A673 (cell line): ENCODE measurements at regions not wholly inside any gene's neighbourhood (a gene's known extent, or its start where the extent isn't known, plus 50 kb on each side); places are given as distances from the start of the nearest gene placed in this dataset.
"Not testable (repeated sequence)": the region's sequence is repeated elsewhere in the genome, so short reads cannot be mapped to it uniquely, and the experiment has no call there.

ENCODE experiments used
- BruUV-seq: library from RNA; stranded (reverse); fragments of 400-500 nt; replicated peaks from 2 replicates; lab custom pipeline; 2021; lab: Mats Ljungman, UMichigan
- CTCF ChIA-PET: fragments of 300-600 bp; sonication (Branson Sonifier 250); formaldehyde crosslinking; loops from one replicate; lab custom pipeline; 2022; ENCODE audit warnings: antibody characterized with exemption; lab: Charles Lee
- POLR2A ChIA-PET: fragments of 300-600 bp; sonication (Branson Sonifier 250); formaldehyde crosslinking; loops from one replicate; lab custom pipeline; 2022; ENCODE audit warnings: antibody characterized with exemption; ENCODE audit not compliant: low non-redundant PET; lab: Charles Lee
- DNase-seq: peaks from one replicate; pipeline ENCODE4 v3.0.0-alpha.2; 2015; ENCODE audit warnings: low spot score
- H3K27ac ChIP-seq: fragments of 200-600 bp; sonication (generic); 2 replicates; pipeline ENCODE4 v1.5.1; 2016; ENCODE audit warnings: mixed run types, low read depth, mild to moderate bottlenecking, mixed read lengths, antibody characterized with exemption, low read length; ENCODE audit not compliant: poor library complexity, severe bottlenecking
- H3K27me3 ChIP-seq: fragments of 200-600 bp; sonication (generic); replicated peaks from 2 replicates; pipeline ENCODE4 v1.6.1; 2017; ENCODE audit warnings: mixed run types, low read depth, mild to moderate bottlenecking, mixed read lengths, antibody characterized with exemption, low read length; ENCODE audit not compliant: insufficient read depth, poor library complexity
- H3K36me3 ChIP-seq: fragments of 200-600 bp; sonication (generic); 2 replicates; pipeline ENCODE4 v1.6.1; 2016; ENCODE audit warnings: mixed run types, mild to moderate bottlenecking, mixed read lengths, antibody characterized with exemption, low read length; ENCODE audit not compliant: insufficient read depth, poor library complexity, severe bottlenecking
- H3K4me1 ChIP-seq: fragments of 200-600 bp; sonication (generic); 2 replicates; pipeline ENCODE4 v1.6.1; 2017; ENCODE audit warnings: mixed run types, mild to moderate bottlenecking, mixed read lengths, antibody characterized with exemption, low read length; ENCODE audit not compliant: insufficient read depth, poor library complexity, severe bottlenecking
- H3K4me3 ChIP-seq: fragments of 200-600 bp; sonication (generic); 2 replicates; pipeline ENCODE4 v1.5.1; 2016; ENCODE audit warnings: low read depth, mixed run types, mild to moderate bottlenecking, mixed read lengths, low read length; ENCODE audit not compliant: poor library complexity, severe bottlenecking
- H3K9me3 ChIP-seq: fragments of 200-600 bp; sonication (generic); 2 replicates; pipeline ENCODE4 v1.6.1; 2016; ENCODE audit warnings: mixed run types, low read depth, mild to moderate bottlenecking, mixed read lengths, antibody characterized with exemption, low read length; ENCODE audit not compliant: poor library complexity, severe bottlenecking
- intact Hi-C: fragments of 100-400 bp; cut with micrococcal nuclease; formaldehyde crosslinking; loops from one replicate; pipeline ENCODE4 v1.10.0; 2022; ENCODE audit not compliant: unreplicated experiment

DNA sequence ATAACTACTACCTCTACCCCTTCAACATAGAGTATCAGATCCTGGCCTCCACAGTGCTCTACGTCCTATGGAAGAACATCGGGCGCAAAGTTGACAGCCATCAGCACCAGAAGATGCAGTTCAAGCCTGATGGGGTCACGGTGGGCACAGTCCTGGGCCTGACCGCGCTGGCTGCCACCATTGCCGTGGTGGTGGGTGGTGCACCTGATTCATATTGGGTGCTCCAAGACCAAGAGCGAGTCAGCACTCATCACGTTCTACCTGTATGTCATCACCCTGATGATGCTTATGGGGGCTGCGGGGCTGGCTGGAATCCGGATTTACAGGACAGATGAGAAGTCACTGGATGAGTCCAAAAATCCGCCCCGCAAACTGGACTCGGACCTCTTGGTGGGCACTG, 846.4 kb downstream of the RPIA start:
- H3K4me1 ChIP-seq, H3K36me3 ChIP-seq, DNase-seq, POLR2A ChIA-PET, CTCF ChIA-PET, BruUV-seq, H3K4me3 ChIP-seq, H3K27me3 ChIP-seq, H3K27ac ChIP-seq, H3K9me3 ChIP-seq, intact Hi-C loops: not testable (repeated sequence)

DNA sequence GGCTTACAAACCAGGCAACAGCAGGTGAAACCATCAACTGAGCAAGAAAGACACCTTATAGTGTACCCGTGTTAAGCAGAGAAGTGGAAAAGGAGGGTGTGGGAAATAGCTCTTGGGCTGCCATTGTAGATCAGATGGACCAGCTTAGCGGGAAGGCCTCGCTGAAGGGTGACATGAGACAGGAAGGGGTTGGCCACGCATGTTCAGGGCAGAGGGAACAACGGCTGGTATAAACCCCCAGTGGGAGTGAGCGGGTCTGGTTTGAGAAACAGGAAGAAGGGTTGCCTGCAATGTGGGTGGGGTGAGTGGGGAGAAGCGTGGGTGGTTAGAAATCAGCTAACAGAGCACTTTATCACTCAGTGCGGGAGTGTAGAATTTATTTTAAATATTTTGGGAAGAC, 852.6 kb downstream of the RPIA start:
- DNase-seq, CTCF ChIA-PET, intact Hi-C loops, H3K4me1 ChIP-seq, H3K27me3 ChIP-seq, BruUV-seq, POLR2A ChIA-PET, H3K27ac ChIP-seq, H3K4me3 ChIP-seq, H3K9me3 ChIP-seq, H3K36me3 ChIP-seq: not testable (repeated sequence)

DNA sequence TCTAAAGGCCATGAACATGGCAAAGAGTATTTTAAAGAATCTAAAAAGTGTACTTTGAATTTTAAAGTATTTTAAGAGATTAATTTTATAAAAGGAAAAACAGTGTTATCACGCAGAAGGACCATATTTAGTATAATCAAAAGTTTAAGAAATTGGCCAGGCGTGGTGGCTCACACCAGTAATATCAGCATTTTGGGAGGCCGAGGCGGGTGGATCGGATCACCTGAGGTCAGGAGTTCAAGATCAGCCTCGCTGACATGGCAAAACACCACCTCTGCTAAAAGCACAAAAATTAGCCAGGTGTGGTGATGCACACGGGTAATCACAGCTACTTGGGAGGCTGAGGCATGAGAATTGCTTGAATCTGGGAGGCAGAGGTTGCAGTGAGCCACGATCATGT, 887.7 kb downstream of the RPIA start:
- BruUV-seq, H3K36me3 ChIP-seq, DNase-seq, POLR2A ChIA-PET, intact Hi-C loops, H3K27me3 ChIP-seq, H3K4me1 ChIP-seq, CTCF ChIA-PET, H3K27ac ChIP-seq, H3K4me3 ChIP-seq, H3K9me3 ChIP-seq: not testable (repeated sequence)

DNA sequence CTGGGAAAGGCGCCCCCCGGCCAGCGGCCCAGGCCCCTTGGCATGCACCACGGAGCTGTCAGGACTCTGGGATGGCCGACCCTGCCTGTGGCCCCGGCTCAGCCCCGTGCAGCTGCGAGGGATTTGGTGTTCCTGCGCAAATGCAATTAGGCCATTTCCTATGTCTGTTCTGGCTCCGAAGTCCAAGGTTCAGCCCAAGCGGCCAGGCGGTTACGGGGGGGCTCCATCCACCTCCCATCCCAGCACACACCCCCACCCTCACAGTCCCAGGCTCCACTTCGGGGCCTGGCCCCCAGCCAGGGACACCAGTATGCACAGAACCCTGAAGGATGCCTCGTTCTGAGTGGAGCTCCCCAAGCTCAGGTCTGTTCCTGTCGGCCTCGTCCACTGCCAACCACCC, 891.3 kb downstream of the RPIA start:
- BruUV-seq, H3K9me3 ChIP-seq, intact Hi-C loops, DNase-seq, CTCF ChIA-PET, H3K4me1 ChIP-seq, H3K27ac ChIP-seq, H3K27me3 ChIP-seq, POLR2A ChIA-PET, H3K36me3 ChIP-seq, H3K4me3 ChIP-seq: not testable (repeated sequence)

DNA sequence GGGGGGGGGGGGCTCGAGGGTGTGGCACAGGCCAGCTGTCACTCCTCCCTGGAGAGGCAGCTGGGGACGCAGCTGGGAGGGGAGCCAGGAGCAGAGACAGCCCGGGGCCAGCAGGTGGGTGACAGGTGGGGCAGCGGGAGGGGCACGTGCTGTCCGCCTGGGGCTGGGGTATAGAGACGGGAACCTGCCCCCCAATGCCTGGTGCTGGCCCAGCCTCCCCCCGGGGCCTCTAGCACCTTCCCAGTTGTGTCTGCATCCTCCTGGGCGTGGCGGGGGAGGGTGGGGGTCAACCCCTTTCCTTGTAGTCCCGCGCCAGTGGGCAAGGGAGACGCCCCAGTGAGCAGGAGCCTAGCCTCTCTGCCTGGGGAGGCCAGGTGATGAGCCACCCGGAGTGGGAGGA, 892.6 kb downstream of the RPIA start:
- POLR2A ChIA-PET, H3K9me3 ChIP-seq, H3K27ac ChIP-seq, intact Hi-C loops, H3K4me1 ChIP-seq, BruUV-seq, H3K27me3 ChIP-seq, CTCF ChIA-PET, H3K36me3 ChIP-seq, H3K4me3 ChIP-seq, DNase-seq: not testable (repeated sequence)

DNA sequence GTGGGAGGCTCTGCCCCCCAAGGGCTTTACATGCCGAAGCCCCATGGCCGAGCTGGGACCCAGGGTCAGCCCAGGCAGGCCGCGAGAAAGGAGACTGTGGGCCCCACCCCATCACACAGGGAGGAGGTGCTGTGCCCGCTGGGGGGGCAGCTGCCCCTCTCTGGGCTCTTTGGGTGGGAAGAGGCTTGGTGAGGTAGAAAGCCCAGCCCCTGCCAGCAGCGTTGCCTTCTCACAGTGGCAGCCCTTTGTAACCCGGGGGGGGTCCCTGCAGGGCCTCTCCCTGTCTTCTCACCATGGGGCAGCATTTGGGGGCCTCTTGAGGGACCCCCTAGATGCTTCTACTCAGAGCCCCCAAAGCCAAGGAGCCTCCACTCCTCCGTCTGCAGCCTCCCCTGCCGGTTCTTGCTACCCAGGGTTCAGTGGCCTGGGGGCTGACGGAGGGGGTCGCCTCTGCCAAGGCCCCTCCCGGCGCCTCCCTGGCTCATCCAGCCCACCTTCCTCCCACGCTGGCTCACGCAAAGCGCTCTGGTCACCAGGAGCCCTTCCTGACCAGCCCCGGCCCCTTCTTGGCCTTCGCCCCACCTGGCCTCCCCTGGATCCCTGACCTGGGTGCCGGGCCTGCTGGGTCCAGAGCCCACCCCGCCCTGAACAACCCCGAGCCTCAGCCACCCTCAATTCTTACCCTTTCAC, 893.5 kb downstream of the RPIA start:
- H3K4me1 ChIP-seq, POLR2A ChIA-PET, H3K9me3 ChIP-seq, CTCF ChIA-PET, H3K27me3 ChIP-seq, H3K36me3 ChIP-seq, H3K27ac ChIP-seq, intact Hi-C loops, DNase-seq: not testable (repeated sequence)
- peak overlapping the region; percentile 37 for H3K4me3 ChIP-seq
- TSS peak; percentile 74 for BruUV-seq

DNA sequence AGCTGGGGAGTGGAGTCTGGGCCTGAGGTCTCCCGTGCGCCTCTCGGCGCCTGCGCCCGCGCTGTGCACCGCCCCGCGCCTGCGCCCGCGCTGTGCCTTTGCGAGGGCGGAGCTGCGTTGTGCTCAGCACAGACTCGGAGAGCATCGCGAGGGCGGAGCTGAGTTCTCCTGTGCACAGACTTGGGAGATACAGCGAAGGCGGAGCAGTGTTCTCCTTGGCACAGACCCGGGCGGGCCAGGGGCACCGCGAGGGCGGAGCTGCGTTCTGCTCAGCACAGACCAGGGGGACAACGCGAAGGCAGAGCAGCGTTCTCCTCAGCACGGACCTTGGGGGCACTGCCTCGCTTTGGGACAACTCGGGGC, 894.1 kb downstream of the RPIA start:
- H3K27ac ChIP-seq, BruUV-seq, H3K4me1 ChIP-seq, intact Hi-C loops, POLR2A ChIA-PET, CTCF ChIA-PET, H3K9me3 ChIP-seq, H3K36me3 ChIP-seq, H3K27me3 ChIP-seq: not testable (repeated sequence)
- DNase-seq, result peak; percentile 79
- H3K4me3 ChIP-seq, result peak overlapping the region; percentile 37

DNA sequence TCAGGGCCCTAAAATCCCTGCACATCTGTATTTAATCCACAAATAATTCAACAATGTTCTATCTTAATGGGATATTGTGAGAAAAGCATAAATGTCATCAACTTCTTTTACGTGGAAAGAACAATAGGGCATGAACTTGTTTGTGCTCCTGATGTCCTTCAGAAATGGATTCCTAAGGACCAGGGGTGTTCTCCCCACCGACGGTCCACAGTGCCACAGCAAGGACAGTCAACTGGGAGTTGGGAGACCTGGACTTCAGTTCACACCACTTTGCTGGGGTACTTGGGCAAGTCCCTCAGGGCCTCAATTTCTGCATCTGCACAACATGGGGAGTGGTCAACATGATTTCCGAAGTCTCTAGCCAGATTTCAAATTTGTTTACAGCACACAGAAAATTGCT, 908.4 kb downstream of the RPIA start:
- POLR2A ChIA-PET, CTCF ChIA-PET, BruUV-seq, DNase-seq, H3K4me1 ChIP-seq, H3K4me3 ChIP-seq, H3K9me3 ChIP-seq, H3K27me3 ChIP-seq, H3K36me3 ChIP-seq, intact Hi-C loops, H3K27ac ChIP-seq: not testable (repeated sequence)
